ENCODE measurements at regions not wholly inside any gene's neighbourhood (a gene's known extent, or its start where the extent isn't known, plus 50 kb on each side); places are given as distances from the start of the nearest gene placed in this dataset.
A peak's percentile ranks its signal among the peaks of the same experiment; 100 is the strongest.
"Not testable (repeated sequence)": the region's sequence is repeated elsewhere in the genome, so short reads cannot be mapped to it uniquely, and the experiment has no call there.

GRCh38 chr9:38195737-38196161 is 126.7 kb upstream of the SHB start:
- no peak for FAIRE-seq
- DNase-seq (ENCODE audit: low spot score) = no peak

- no peak for FAIRE-seq
- DNase-seq (ENCODE audit: low spot score) = no peak
Measured at GRCh38 chr9:38194870-38195269, 125.8 kb upstream of the SHB start.

GRCh38 chr9:38192731-38193265 is 123.8 kb upstream of the SHB start:
- DNase-seq (ENCODE audit: low spot score) = no peak

GRCh38 chr9:38186404-38187115 is 117.5 kb upstream of the SHB start:
- DNase-seq (ENCODE audit: low spot score) (no peak), FAIRE-seq (no peak)

More at GRCh38 chr9:38192731-38193265, 123.8 kb upstream of the SHB start:
- FAIRE-seq = no peak

DNA sequence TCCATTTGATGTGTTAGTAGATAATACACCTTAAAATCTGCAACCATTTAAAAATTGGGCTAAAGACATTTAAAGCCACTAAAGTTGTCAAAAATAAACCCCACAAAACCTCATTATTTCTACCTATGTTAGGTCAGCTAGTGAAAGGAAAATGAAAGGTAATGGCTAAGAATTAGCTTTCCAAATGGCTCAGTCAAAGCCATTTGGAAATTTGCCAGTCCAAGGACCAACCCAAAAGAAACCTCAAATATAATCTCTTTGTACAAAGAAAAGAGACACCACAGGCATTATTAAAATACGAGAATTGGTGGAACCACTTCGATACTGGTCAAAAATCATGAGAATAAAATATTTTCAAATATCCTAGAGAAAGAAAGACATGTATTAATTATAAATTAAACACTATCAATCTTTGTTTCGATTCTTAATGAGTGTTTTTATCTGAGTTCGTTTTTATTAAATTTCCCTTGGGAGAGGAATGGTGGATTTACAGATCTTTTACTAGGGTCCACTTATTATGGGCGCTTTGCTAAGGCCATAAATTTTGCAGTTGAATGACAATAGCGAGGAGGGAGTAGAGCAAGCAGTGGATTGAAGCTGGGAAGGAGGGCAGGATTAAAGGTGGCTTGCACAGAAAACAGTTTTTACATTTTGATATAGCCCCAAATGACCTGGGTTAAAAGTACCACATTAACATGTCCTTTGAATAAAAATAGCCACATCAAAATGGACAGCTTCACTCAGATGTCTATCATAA is 116.8 kb upstream of the SHB start:
- no peak for FAIRE-seq
- DNase-seq (ENCODE audit: low spot score) = no peak

DNA sequence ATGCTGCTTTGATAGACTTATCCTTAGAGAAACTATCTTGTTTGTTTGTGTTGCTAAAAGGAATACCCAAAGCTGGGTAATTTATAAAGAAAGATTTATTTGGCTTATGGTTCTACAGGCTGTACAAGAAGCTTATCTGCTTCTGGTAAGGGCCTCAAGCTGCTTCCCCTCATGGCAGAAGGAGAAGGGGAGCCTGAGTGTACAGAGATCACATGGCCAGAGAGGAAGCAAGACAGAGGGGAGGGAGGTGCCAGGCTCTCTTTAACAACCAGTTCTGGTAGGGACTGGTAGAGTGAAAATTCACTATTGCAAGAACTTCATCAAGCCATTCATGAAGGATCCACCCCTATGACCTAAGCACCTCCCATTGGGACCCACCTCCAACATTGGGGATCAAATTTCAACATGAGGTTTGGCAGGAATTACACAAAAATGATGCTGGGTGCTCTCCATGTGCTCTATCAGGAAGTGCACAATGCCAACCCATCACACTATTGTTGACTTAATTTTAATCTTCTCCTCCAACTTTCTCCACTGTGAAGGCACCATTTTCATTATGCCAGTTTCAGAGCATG is 115.1 kb upstream of the SHB start:
- DNase-seq (ENCODE audit: low spot score) (no peak), FAIRE-seq (no peak)

DNA sequence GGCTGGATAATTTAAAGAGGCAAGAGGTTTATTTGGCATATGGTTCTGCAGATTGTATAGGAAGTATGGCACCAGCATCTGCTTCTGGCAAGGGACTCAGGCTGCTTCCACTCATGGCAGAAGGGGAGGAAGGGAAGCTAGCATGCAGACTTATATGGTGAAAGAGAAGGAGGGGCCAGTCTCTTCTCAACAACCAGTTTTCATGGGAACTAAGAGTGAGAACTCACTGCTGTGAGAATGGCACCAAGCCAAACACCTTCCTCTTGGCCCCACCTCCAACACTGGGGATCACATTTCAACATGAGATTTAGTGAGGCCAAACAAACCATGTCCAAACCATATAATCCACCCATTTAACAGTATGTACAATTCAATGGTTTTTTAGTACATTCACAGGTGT is 113.3 kb upstream of the SHB start:
- DNase-seq (ENCODE audit: low spot score) = no peak
- no peak for FAIRE-seq

DNA sequence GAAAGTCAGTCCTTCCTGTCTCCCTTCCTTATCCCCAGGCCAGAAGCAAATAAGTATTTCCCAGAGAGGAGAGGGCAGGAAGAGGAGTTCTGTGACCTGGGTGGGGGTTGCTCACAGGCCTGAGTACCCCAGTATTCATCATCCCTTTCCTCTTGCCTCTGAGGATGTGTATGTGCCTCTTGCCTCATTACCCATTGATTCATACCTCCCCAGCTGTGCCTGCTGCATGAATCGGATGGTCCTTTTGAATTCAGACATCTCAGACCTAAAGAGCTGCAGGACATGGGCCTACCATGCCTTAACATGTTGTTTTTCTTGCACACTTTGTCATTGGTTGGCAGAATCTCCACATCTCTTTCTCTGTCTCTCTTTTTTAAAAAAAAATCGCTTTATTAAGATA is 112.8 kb upstream of the SHB start:
- DNase-seq (ENCODE audit: low spot score) = no peak
- FAIRE-seq = no peak

- FAIRE-seq (no peak), DNase-seq (ENCODE audit: low spot score) (no peak)
Measured at GRCh38 chr9:38181232-38181631, 112.2 kb upstream of the SHB start.

- DNase-seq (ENCODE audit: low spot score) (no peak), FAIRE-seq (no peak)
Measured at GRCh38 chr9:38180656-38181055, 111.6 kb upstream of the SHB start.

DNA sequence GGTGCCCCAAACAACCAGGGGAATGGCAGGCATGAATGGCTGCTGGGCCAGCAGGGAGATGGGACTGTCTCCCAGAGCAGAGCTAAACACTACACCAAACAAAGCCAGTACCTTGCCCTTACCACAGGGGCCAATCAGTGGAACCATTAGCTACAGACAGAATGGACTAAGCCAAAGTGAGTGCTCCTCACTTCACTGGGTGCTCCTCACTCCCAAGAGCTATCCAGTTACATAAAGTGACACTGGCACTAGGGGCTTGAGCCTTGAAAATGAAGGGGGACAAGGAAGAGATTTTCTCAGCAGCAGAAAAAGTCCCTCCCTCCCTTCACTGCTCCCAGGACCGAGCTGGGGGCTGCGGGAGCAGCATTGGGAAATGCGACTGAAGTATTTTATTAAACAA is 110.9 kb upstream of the SHB start:
- FAIRE-seq = no peak
- no peak for DNase-seq (ENCODE audit: low spot score)

DNA sequence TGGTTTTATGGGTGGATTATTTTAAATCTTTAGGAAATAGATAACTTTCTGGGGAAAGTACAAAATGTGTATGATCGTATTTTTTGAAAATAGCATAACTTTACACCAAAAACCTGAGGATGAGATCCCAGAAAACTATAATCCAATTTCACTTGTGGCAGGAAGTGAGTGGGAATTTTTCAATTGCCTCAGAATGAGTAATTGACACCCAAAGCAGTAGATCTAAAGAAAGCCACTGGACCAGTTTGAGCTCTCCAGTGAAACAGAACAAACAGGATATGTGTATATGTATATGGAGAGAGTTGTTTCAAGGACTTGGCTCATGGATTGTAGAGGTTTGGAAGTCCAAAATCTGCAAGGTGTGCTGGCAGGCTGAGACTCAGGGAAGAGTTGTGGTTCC is 109.2 kb upstream of the SHB start:
- DNase-seq (ENCODE audit: low spot score) (peak; percentile 51), FAIRE-seq (peak; percentile 75)

DNA sequence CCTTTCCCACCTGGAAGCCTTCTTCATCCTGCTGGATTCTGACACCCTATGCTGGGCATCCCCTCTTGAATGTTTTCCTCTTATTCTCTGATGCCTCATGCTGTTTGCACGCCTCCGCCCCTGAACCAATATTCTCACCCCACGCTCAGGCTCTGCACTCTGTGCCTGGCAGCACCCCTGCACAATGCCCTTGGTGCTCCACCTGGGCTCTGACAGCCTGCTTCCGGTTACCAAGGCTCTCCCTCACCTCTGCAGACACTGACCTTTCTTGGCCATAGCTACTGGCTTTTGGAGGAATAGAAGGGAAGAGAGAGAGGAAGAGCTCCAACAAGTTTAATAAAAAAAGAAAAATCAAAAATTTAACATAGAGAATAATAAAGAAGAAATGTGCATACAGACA is 108.7 kb upstream of the SHB start:
- no peak for FAIRE-seq
- no peak for DNase-seq (ENCODE audit: low spot score)

GRCh38 chr9:38176251-38176650 is 107.2 kb upstream of the SHB start:
- DNase-seq (ENCODE audit: low spot score) (no peak), FAIRE-seq (no peak)

- DNase-seq (ENCODE audit: low spot score) (no peak), FAIRE-seq (no peak)
Measured at GRCh38 chr9:38175423-38175822, 106.4 kb upstream of the SHB start.

DNA sequence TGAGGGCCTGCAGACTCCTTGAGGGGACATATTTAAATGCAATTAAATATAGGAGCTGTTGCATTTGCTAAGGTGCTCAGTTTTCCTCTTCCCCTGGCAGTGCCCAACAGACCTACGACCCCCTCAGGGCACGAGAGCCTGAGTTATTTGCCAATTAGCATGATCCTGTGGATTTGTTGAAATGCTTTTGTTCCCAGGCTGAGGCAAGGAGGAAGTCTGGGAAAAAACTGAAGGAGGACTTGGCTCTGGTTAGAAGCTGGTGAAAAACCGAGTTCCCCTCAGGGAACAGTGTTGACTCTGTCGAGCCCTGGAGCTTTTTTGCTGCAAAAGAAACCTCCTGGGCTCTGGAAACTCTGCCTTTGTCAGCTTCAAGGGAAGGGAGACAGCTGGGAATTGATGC is 103.6 kb upstream of the SHB start:
- no peak for DNase-seq (ENCODE audit: low spot score)
- FAIRE-seq = no peak

DNA sequence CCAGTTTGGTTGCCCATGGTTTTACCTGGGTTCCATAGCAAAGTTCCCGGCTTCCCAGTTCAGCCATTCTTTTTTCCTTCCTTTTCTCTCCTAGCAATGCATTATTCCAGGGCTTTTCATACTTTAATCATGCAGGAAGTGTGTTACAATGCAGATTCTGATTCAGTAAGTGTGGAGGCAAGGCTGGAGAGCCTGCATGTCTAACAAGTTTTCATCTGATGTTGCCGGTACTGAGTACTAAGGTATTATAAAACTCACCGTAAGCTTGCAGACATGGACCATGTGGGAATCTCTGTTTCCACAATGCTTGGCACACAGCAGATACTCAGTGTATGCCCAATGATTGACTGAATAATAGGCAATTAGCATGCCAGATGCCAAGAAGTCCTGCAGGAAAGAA is 102.9 kb upstream of the SHB start:
- no peak for FAIRE-seq

DNA sequence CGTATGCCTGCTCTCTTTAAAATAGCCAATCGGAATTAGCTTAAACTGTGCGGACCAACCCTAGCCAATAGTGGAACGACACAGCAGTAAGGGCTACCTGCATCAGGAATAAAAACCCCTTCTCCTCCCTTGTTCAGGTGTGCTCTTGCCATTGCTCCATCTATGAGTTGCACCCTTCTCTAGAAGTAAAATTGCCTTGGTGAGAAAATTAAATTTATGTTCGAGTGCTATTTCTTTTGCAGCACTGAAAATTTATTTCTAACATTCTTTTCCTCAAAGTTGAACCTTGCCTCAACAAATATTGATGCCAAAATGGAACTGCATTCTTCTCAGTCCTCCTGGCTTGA is 102.5 kb upstream of the SHB start:
- no peak for DNase-seq (ENCODE audit: low spot score)
- no peak for FAIRE-seq

More for the DNA sequence above, 102.9 kb upstream of the SHB start:
- DNase-seq (ENCODE audit: low spot score) = no peak

- peak; percentile 91 for FAIRE-seq
- peak; percentile 94 for DNase-seq (ENCODE audit: low spot score)
Measured at GRCh38 chr9:38170763-38171537, 101.9 kb upstream of the SHB start.

DNA sequence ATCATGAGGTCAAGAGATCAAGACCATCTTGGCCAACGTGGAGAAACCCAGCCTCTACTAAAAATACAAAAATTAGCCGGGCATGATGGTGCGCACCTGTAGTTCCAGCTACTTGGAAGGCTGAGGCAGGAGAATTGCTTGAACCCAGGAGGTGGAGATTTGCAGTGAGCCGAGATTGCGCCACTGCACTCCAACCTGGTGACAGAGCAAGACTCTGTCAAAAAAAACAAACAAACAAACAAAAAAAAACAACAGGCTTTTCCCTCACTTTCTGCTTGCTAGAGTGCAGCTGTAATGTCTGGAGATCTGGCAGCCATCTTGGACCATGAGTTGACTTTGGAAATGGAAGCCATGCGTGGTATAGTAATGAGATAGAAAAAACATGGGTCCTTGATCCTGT is 101.1 kb upstream of the SHB start:
- FAIRE-seq; DNase-seq (ENCODE audit: low spot score): not testable (repeated sequence)

- DNase-seq (ENCODE audit: low spot score) (no peak), FAIRE-seq (no peak)
Measured at GRCh38 chr9:38166501-38166900, 97.5 kb upstream of the SHB start.
